ENCODE measurements at regions not wholly inside any gene's neighbourhood (a gene's known extent, or its start where the extent isn't known, plus 50 kb on each side); places are given as distances from the start of the nearest gene placed in this dataset.

GRCh38 chr14:75361041-75361440, 66.8 kb upstream of the JDP2 start:
- no peak for TF ChIP-seq CTCF (IDR thresholded peaks at IDR 0.05; ENCODE audit: low read depth, low read length)
- TF ChIP-seq POLR2A (IDR thresholded peaks at IDR 0.05; ENCODE audit: extremely low read depth, insufficient read length) = no peak
- TF ChIP-seq MYC (IDR thresholded peaks at IDR 0.05; ENCODE audit: low read depth, low read length) = no peak
- TF ChIP-seq MAX (IDR thresholded peaks at IDR 0.05; ENCODE audit: low read depth, low read length) = no peak
